ENCODE measurements at regions not wholly inside any gene's neighbourhood (a gene's known extent, or its start where the extent isn't known, plus 50 kb on each side); places are given as distances from the start of the nearest gene placed in this dataset.

GRCh38 chr3:101151286-101151913 lies 158.2 kb upstream of the ABI3BP start:
- peak; percentile 46 for DNase-seq (ENCODE audit: low read depth in 2 of 2)
- TF ChIP-seq, protein P1, sequence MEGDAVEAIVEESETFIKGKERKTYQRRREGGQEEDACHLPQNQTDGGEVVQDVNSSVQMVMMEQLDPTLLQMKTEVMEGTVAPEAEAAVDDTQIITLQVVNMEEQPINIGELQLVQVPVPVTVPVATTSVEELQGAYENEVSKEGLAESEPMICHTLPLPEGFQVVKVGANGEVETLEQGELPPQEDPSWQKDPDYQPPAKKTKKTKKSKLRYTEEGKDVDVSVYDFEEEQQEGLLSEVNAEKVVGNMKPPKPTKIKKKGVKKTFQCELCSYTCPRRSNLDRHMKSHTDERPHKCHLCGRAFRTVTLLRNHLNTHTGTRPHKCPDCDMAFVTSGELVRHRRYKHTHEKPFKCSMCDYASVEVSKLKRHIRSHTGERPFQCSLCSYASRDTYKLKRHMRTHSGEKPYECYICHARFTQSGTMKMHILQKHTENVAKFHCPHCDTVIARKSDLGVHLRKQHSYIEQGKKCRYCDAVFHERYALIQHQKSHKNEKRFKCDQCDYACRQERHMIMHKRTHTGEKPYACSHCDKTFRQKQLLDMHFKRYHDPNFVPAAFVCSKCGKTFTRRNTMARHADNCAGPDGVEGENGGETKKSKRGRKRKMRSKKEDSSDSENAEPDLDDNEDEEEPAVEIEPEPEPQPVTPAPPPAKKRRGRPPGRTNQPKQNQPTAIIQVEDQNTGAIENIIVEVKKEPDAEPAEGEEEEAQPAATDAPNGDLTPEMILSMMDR (IDR thresholded peaks at IDR 0.05; ENCODE audit: low read depth, low read length) = no peak
- no peak overlapping the region for H3K4me3 ChIP-seq (replicated peaks in 1 of 2; ENCODE audit: low read depth in 2 of 2, low read length in 2 of 2)

DNA sequence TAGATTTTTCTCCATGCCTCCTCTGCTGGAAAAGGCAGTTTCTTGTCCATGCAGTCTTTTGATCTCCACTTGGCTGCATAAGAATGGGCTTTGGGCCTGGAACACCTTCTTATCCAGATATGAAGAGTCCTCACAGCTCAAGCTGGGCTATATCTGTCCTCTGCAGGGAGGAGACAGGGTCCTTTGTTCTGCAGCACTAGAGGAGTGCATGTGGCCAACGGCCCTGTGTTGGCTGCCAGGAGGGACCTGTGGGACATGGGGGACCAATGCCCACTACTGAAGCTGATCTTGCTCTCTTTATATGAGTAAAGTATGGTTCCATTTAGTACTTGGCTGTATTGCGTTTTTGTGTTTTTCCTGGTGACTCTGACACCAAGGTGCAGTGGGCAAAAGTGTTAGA lies 157.3 kb upstream of the ABI3BP start:
- TF ChIP-seq, protein P1 (IDR thresholded peaks at IDR 0.05; ENCODE audit: low read depth, low read length) = no peak
- DNase-seq (ENCODE audit: low read depth in 2 of 2) = no peak
- no peak overlapping the region for H3K4me3 ChIP-seq (replicated peaks in 1 of 2; ENCODE audit: low read depth in 2 of 2, low read length in 2 of 2)

GRCh38 chr3:101149707-101150106 lies 156.5 kb upstream of the ABI3BP start:
- H3K4me3 ChIP-seq (replicated peaks in 1 of 2; ENCODE audit: low read depth in 2 of 2, low read length in 2 of 2) = no peak overlapping the region
- TF ChIP-seq, protein P1 (IDR thresholded peaks at IDR 0.05; ENCODE audit: low read depth, low read length) = no peak
- DNase-seq (ENCODE audit: low read depth in 2 of 2) = no peak

- TF ChIP-seq, protein P1 (IDR thresholded peaks at IDR 0.05; ENCODE audit: low read depth, low read length) = no peak
Observed at GRCh38 chr3:101149251-101149650, 156.0 kb upstream of the ABI3BP start.

DNA sequence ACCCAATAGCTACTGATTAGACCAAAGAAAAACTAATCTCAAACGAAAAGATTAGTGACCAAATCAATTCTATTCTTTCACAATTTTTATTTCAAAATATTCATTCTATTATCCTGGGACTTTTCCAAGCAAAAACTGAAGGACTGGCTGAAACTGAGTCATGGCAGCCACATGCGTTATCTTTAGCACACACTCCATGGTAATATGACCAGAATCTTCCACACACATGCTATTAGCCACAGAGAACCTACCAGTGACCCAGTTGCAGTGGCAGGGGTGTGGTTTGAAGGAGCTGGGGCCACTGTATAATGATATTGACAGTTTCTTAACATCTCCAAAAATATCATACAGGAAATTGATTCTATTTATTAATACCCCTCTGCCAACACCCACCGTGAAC lies 154.8 kb upstream of the ABI3BP start:
- no peak overlapping the region for H3K4me3 ChIP-seq (replicated peaks in 1 of 2; ENCODE audit: low read depth in 2 of 2, low read length in 2 of 2)
- DNase-seq (ENCODE audit: low read depth in 2 of 2) = no peak
- TF ChIP-seq, protein P1 (IDR thresholded peaks at IDR 0.05; ENCODE audit: low read depth, low read length) = no peak

More at GRCh38 chr3:101149251-101149650, 156.0 kb upstream of the ABI3BP start:
- no peak overlapping the region for H3K4me3 ChIP-seq (replicated peaks in 1 of 2; ENCODE audit: low read depth in 2 of 2, low read length in 2 of 2)
- no peak for DNase-seq (ENCODE audit: low read depth in 2 of 2)

DNA sequence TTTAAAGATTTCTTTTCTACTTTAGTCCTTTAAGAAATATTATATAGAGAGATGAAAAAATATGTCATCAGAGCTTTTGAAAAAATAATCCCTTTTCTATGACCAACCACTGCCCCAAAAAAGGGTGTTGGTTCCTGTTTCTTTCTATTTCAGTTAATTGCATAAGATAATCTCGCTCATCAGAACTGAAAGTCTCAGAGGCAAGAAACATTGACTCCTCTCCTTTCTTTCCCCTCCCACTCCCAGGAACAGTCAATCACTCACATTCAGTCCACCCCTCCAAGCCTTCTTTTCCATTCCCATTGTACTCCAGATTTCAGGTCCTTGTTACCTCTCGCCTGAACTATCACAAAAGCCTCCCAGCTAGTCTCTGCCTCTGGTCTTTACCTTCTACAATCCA lies 153.7 kb upstream of the ABI3BP start:
- peak in 1 of 2 donors; percentile 22 for DNase-seq (ENCODE audit: low read depth in 2 of 2)
- TF ChIP-seq, protein P1 (IDR thresholded peaks at IDR 0.05; ENCODE audit: low read depth, low read length) = no peak
- H3K4me3 ChIP-seq (replicated peaks in 1 of 2; ENCODE audit: low read depth in 2 of 2, low read length in 2 of 2) = no peak overlapping the region

DNA sequence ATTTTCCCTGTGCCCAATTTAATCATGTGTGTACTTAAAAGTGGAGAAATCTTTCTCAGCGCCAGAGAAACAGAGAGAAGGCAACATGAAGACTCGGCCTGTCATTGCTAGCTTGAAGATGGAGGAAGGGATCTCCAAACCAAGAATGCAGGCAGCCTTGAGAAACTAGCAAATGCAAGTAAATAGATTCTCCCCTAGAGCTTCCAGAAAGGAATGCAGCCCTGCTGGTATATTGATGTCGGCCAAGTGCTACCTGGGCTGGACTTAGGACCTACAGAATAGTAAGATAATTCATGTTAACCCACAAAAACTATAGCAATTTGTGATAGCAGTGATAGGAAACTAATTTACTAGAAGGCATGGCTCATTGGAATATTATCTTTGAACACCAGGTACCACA lies 150.9 kb upstream of the ABI3BP start:
- TF ChIP-seq, protein P1 (IDR thresholded peaks at IDR 0.05; ENCODE audit: low read depth, low read length) = no peak
- DNase-seq (ENCODE audit: low read depth in 2 of 2) = no peak

More for the DNA sequence above, 150.9 kb upstream of the ABI3BP start:
- no peak overlapping the region for H3K4me3 ChIP-seq (replicated peaks in 1 of 2; ENCODE audit: low read depth in 2 of 2, low read length in 2 of 2)

Data from cardiac fibroblast (primary cell).